ENCODE measurements at regions not wholly inside any gene's neighbourhood (a gene's known extent, or its start where the extent isn't known, plus 50 kb on each side); places are given as distances from the start of the nearest gene placed in this dataset.
A peak's percentile ranks its signal among the peaks of the same experiment; 100 is the strongest.
"Not testable (repeated sequence)": the region's sequence is repeated elsewhere in the genome, so short reads cannot be mapped to it uniquely, and the experiment has no call there.

- peak; percentile 33 for TF ChIP-seq CTCF (IDR thresholded peaks at IDR 0.05)
- not testable (repeated sequence) for TF ChIP-seq EZH2 (IDR thresholded peaks at IDR 0.05; ENCODE audit: borderline replicate concordance, insufficient read depth, low read depth, low read length, poor library complexity, severe bottlenecking)
Observed at GRCh38 chr21:7949882-7950281, 2571.5 kb upstream of the TPTE start.

All from B cell (primary cell).